ENCODE measurements at regions not wholly inside any gene's neighbourhood (a gene's known extent, or its start where the extent isn't known, plus 50 kb on each side); places are given as distances from the start of the nearest gene placed in this dataset.

DNA sequence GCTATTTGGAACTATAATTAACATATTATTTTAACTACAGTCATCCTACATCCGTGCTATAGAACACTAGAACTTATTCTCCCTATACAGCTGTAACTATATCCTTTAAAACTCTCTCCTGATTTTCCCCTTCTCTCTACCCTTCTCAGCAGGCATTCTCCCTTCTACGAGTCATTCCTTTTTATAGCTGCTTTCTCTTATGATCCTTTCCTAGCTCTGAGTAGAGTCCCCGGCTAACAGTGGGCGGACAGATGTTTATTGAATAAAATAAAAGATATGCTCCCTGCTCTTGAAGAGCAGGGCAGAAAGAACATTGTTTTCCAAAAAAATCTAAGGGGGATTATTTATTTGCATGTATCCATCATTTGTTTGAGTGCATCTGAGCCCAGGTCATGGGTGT, 246.5 kb upstream of the TMTC4 start:
- Histone ChIP-seq H3K9me3 (ENCODE audit: insufficient read depth, low read depth, low read length) (no peaks in the 10 kb centered on the region), H3K4me2 (ENCODE audit: low read length) (no peak overlapping the region), H3K4me3 (ENCODE audit: low read depth, low read length) (no peak overlapping the region), H3K18ac (ENCODE audit: low read length) (no peak overlapping the region), H3K36me3 (ENCODE audit: control insufficient read depth in 1 of 2, insufficient read depth in 2 of 2, low read length in 2 of 2) (no peaks in the 10 kb centered on the region), H3K14ac (ENCODE audit: low read length) (no peak overlapping the region), H3K79me1 (ENCODE audit: low read length) (no peaks in the 10 kb centered on the region), H3K27me3 (ENCODE audit: insufficient read depth, low read length) (no peaks in the 10 kb centered on the region), H3K79me2 (ENCODE audit: control insufficient read depth, insufficient read depth, low read length, poor library complexity) (no peaks in the 10 kb centered on the region), H4K12ac (ENCODE audit: low read depth, low read length) (no peak overlapping the region), H2BK5ac (ENCODE audit: low read depth, low read length, poor library complexity) (no peak overlapping the region), H2AK5ac (ENCODE audit: low read length) (no peak overlapping the region), H2BK12ac (ENCODE audit: low read length) (no peak overlapping the region), H4K91ac (ENCODE audit: low read depth, low read length) (no peak overlapping the region), H4K8ac (ENCODE audit: low read depth, low read length) (no peak overlapping the region), H3K4me1 (ENCODE audit: control insufficient read depth in 1 of 2, insufficient read depth in 2 of 2, low read length in 2 of 2) (no peaks in the 10 kb centered on the region), H3K9ac (ENCODE audit: low read length) (no peak overlapping the region), H3K23ac (ENCODE audit: low read length) (no peak overlapping the region), H2AFZ (ENCODE audit: insufficient read depth, low read length, poor library complexity) (no peak overlapping the region), H3K4ac (ENCODE audit: low read depth, low read length) (no peak overlapping the region), H2BK120ac (ENCODE audit: insufficient read depth, low read length, poor library complexity) (no peak overlapping the region), H3K27ac (ENCODE audit: low read depth, low read length) (no peak overlapping the region)
- no peak for DNase-seq
- no CpG with 5 or more reads among the region's 4 CpGs for WGBS (ENCODE audit: extremely low coverage, insufficient coverage, insufficient read length)

DNA sequence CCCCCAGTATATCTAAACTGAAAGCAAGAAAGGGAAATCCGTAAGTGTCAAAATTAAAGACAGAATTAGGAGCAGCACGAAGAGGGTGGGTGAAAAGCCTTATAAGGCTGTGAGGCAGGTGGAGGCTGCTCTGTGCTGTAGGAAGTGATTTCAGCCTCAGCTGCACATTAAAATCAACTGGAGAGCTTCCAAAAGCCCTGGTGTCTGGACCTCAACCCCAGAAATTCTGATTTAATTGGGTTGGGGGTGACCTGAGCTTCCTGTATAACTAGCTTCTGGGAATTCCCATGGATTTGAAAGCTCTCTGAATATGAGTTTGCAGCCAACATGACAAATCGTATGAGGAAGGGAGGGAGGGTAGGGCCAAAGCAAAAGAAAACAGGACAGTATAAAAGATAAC, 242.4 kb upstream of the TMTC4 start:
- Histone ChIP-seq H3K23ac (ENCODE audit: low read length) (no peak overlapping the region), H3K9me3 (ENCODE audit: insufficient read depth, low read depth, low read length) (peaks cover 2% of the 10 kb centered on the region), H3K79me2 (ENCODE audit: control insufficient read depth, insufficient read depth, low read length, poor library complexity) (no peaks in the 10 kb centered on the region), H2BK12ac (ENCODE audit: low read length) (no peak overlapping the region), H2AFZ (ENCODE audit: insufficient read depth, low read length, poor library complexity) (no peak overlapping the region), H3K4ac (ENCODE audit: low read depth, low read length) (no peak overlapping the region), H2BK120ac (ENCODE audit: insufficient read depth, low read length, poor library complexity) (no peak overlapping the region), H4K91ac (ENCODE audit: low read depth, low read length) (no peak overlapping the region), H3K9ac (ENCODE audit: low read length) (no peak overlapping the region), H2BK5ac (ENCODE audit: low read depth, low read length, poor library complexity) (no peak overlapping the region), H3K36me3 (ENCODE audit: control insufficient read depth in 1 of 2, insufficient read depth in 2 of 2, low read length in 2 of 2) (no peaks in the 10 kb centered on the region), H3K4me3 (ENCODE audit: low read depth, low read length) (no peak overlapping the region), H2AK5ac (ENCODE audit: low read length) (no peak overlapping the region), H3K14ac (ENCODE audit: low read length) (no peak overlapping the region), H3K18ac (ENCODE audit: low read length) (no peak overlapping the region), H4K8ac (ENCODE audit: low read depth, low read length) (no peak overlapping the region), H3K27me3 (ENCODE audit: insufficient read depth, low read length) (no peaks in the 10 kb centered on the region), H3K79me1 (ENCODE audit: low read length) (no peaks in the 10 kb centered on the region), H3K27ac (ENCODE audit: low read depth, low read length) (no peak overlapping the region), H3K4me2 (ENCODE audit: low read length) (no peak overlapping the region), H3K4me1 (ENCODE audit: control insufficient read depth in 1 of 2, insufficient read depth in 2 of 2, low read length in 2 of 2) (no peaks in the 10 kb centered on the region), H4K12ac (ENCODE audit: low read depth, low read length) (no peak overlapping the region)
- DNase-seq, result no peak
- no CpG with 5 or more reads among the region's 3 CpGs for WGBS (ENCODE audit: extremely low coverage, insufficient coverage, insufficient read length)

DNA sequence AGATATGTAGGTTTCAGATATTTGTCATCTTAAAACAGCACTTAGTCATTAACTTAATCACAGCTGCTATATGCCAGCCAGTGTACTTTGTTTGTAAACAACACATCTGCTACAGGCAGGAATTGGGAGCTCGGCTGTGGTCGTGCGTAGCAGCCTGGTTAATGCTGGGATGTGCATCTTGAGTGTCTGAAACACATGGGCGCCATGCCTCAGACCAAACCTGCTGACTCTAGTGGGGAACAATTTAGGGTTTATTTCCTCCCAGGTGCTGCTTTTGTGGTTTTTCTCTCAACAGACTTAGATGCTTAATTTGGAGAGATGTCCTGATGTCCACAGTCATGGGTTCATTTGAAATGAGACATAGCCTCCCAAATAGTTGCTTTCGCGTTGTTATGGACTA, 238.5 kb upstream of the TMTC4 start:
- no peak overlapping the region for H3K18ac ChIP-seq (ENCODE audit: low read length)
- no peak overlapping the region for H2BK120ac ChIP-seq (ENCODE audit: insufficient read depth, low read length, poor library complexity)
- H3K9ac ChIP-seq (ENCODE audit: low read length), result no peak overlapping the region
- no peaks in the 10 kb centered on the region for H3K27me3 ChIP-seq (ENCODE audit: insufficient read depth, low read length)
- no peaks in the 10 kb centered on the region for H3K4me1 ChIP-seq (ENCODE audit: control insufficient read depth in 1 of 2, insufficient read depth in 2 of 2, low read length in 2 of 2)
- no peak overlapping the region for H2AFZ ChIP-seq (ENCODE audit: insufficient read depth, low read length, poor library complexity)
- H3K14ac ChIP-seq (ENCODE audit: low read length), result no peak overlapping the region
- no peaks in the 10 kb centered on the region for H3K79me1 ChIP-seq (ENCODE audit: low read length)
- peaks cover 3% of the 10 kb centered on the region for H3K9me3 ChIP-seq (ENCODE audit: insufficient read depth, low read depth, low read length)
- no peaks in the 10 kb centered on the region for H3K79me2 ChIP-seq (ENCODE audit: control insufficient read depth, insufficient read depth, low read length, poor library complexity)
- no peak overlapping the region for H2BK5ac ChIP-seq (ENCODE audit: low read depth, low read length, poor library complexity)
- no peaks in the 10 kb centered on the region for H3K36me3 ChIP-seq (ENCODE audit: control insufficient read depth in 1 of 2, insufficient read depth in 2 of 2, low read length in 2 of 2)
- H3K4ac ChIP-seq (ENCODE audit: low read depth, low read length), result no peak overlapping the region
- DNase-seq, result no peak
- no peak overlapping the region for H3K23ac ChIP-seq (ENCODE audit: low read length)
- no peak overlapping the region for H3K4me3 ChIP-seq (ENCODE audit: low read depth, low read length)
- H4K8ac ChIP-seq (ENCODE audit: low read depth, low read length), result no peak overlapping the region
- H2BK12ac ChIP-seq (ENCODE audit: low read length), result no peak overlapping the region
- H4K91ac ChIP-seq (ENCODE audit: low read depth, low read length), result no peak overlapping the region
- H4K12ac ChIP-seq (ENCODE audit: low read depth, low read length), result no peak overlapping the region
- no peak overlapping the region for H3K27ac ChIP-seq (ENCODE audit: low read depth, low read length)
- WGBS (ENCODE audit: extremely low coverage, insufficient coverage, insufficient read length), result no CpG with 5 or more reads among the region's 6 CpGs
- H3K4me2 ChIP-seq (ENCODE audit: low read length), result no peak overlapping the region
- H2AK5ac ChIP-seq (ENCODE audit: low read length), result no peak overlapping the region

DNA sequence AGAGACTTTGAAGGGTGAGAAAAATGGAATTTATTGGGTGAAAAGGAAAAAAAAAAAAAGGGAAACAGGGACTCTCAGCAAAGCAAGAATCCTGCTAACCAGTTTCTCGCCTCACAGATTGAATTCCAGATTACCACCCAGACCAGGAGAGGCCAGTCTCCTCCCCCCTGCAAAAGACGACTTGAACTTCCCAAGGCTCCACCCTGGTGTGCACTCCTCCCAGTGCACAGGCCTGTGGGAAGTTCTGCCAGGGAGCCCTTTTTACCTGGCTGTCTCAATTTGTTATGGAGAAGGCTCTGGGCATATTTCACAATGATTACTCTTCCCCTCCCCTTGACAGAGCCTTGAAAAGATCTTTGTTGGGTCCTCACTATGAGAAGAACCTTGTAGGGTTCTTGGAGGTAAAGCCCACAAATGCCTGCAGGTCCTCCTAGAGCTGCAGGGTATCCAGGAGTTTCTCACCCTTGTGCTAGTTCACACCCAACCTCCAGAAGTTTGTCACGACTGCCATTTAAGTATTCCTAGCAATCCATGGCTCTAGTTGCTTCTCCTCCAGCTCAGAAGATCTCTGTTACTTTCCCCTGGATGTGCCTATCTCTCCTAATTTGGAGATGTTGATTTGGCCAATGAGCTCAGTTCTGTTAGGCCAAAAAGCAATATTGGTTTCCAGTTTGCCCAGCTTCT, 229.8 kb upstream of the TMTC4 start:
- Histone ChIP-seq H3K27ac (ENCODE audit: low read depth, low read length) (no peak overlapping the region), H3K9me3 (ENCODE audit: insufficient read depth, low read depth, low read length) (no peaks in the 10 kb centered on the region), H2AFZ (ENCODE audit: insufficient read depth, low read length, poor library complexity) (no peak overlapping the region), H3K9ac (ENCODE audit: low read length) (no peak overlapping the region), H2BK5ac (ENCODE audit: low read depth, low read length, poor library complexity) (no peak overlapping the region), H3K79me2 (ENCODE audit: control insufficient read depth, insufficient read depth, low read length, poor library complexity) (no peaks in the 10 kb centered on the region), H3K79me1 (ENCODE audit: low read length) (no peaks in the 10 kb centered on the region), H3K36me3 (ENCODE audit: control insufficient read depth in 1 of 2, insufficient read depth in 2 of 2, low read length in 2 of 2) (no peaks in the 10 kb centered on the region), H2AK5ac (ENCODE audit: low read length) (no peak overlapping the region), H3K4me2 (ENCODE audit: low read length) (no peak overlapping the region), H3K27me3 (ENCODE audit: insufficient read depth, low read length) (no peaks in the 10 kb centered on the region), H4K8ac (ENCODE audit: low read depth, low read length) (no peak overlapping the region), H2BK12ac (ENCODE audit: low read length) (no peak overlapping the region), H2BK120ac (ENCODE audit: insufficient read depth, low read length, poor library complexity) (no peak overlapping the region), H3K23ac (ENCODE audit: low read length) (no peak overlapping the region), H3K4me3 (ENCODE audit: low read depth, low read length) (no peak overlapping the region), H4K91ac (ENCODE audit: low read depth, low read length) (no peak overlapping the region), H4K12ac (ENCODE audit: low read depth, low read length) (no peak overlapping the region), H3K18ac (ENCODE audit: low read length) (no peak overlapping the region), H3K4me1 (ENCODE audit: control insufficient read depth in 1 of 2, insufficient read depth in 2 of 2, low read length in 2 of 2) (no peaks in the 10 kb centered on the region), H3K14ac (ENCODE audit: low read length) (no peak overlapping the region), H3K4ac (ENCODE audit: low read depth, low read length) (no peak overlapping the region)
- WGBS (ENCODE audit: extremely low coverage, insufficient coverage, insufficient read length), result no CpG with 5 or more reads among the region's 3 CpGs
- DNase-seq, result no peak

Data from trophoblast cell (in vitro differentiated cells and primary cell).